Activated CD4-positive, alpha-beta memory T cell treated with anti-CD3 and anti-CD28 coated beads for 36 hours (primary cell): ENCODE measurements at regions not wholly inside any gene's neighbourhood (a gene's known extent, or its start where the extent isn't known, plus 50 kb on each side); places are given as distances from the start of the nearest gene placed in this dataset.
"Not testable (repeated sequence)": the region's sequence is repeated elsewhere in the genome, so short reads cannot be mapped to it uniquely, and the experiment has no call there.

Experiments used
- CTCF ChIA-PET: fragments of 350-600 bp; sonication (Branson Sonifier 250); formaldehyde crosslinking; loops from one replicate; lab custom pipeline; 2021; ENCODE audit warnings: antibody characterized with exemption, inconsistent platforms; lab: Charles Lee
- POLR2A ChIA-PET: fragments of 350-600 bp; sonication (Branson Sonifier 250); formaldehyde crosslinking; loops from one replicate; lab custom pipeline; 2021; ENCODE audit warnings: antibody characterized with exemption; lab: Charles Lee
- DNase-seq: peaks from one replicate; pipeline ENCODE4 v3.0.0-alpha.2; 2020
- H3K27ac Mint-ChIP-seq: one replicate; pipeline ENCODE4 v1.8.0; 2021; ENCODE audit warnings: mixed read lengths
- H3K27me3 Mint-ChIP-seq: one replicate; pipeline ENCODE4 v1.8.0; 2021; ENCODE audit warnings: mixed read lengths
- H3K36me3 Mint-ChIP-seq: one replicate; pipeline ENCODE4 v1.8.0; 2021; ENCODE audit warnings: mixed read lengths
- H3K4me1 Mint-ChIP-seq: one replicate; pipeline ENCODE4 v1.8.0; 2021; ENCODE audit warnings: low read depth, mixed read lengths
- H3K4me3 Mint-ChIP-seq: one replicate; pipeline ENCODE4 v1.8.0; 2021; ENCODE audit warnings: mild to moderate bottlenecking, mixed read lengths
- H3K9me3 Mint-ChIP-seq: one replicate; pipeline ENCODE4 v1.8.0; 2021; ENCODE audit warnings: mixed read lengths
- intact Hi-C: fragments of 100-400 bp; cut with micrococcal nuclease; formaldehyde crosslinking; loops from one replicate; pipeline ENCODE4 v1.15.1; 2023

DNA sequence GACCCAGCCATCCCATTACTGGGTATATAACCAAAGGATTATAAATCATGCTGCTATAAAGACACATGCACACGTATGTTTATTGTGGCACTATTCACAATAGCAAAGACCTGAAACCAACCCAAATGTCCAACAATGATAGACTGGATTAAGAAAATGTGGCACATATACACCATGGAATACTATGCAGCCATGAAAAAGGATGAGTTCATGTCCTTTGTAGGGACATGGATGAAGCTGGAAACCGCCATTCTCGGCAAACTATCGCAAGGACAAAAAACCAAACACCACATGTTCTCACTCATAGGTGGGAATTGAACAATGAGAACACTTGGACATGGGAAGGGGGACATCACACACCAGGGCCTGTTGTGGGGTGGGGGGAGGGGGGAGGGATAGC, 255.3 kb upstream of the IRS2 start:
- CTCF ChIA-PET, H3K9me3 Mint-ChIP-seq, H3K4me1 Mint-ChIP-seq, DNase-seq, H3K27ac Mint-ChIP-seq, H3K36me3 Mint-ChIP-seq, H3K4me3 Mint-ChIP-seq, POLR2A ChIA-PET, intact Hi-C loops: not testable (repeated sequence)
- H3K27me3 Mint-ChIP-seq, result peaks cover 14% of the 10 kb centered on the region

DNA sequence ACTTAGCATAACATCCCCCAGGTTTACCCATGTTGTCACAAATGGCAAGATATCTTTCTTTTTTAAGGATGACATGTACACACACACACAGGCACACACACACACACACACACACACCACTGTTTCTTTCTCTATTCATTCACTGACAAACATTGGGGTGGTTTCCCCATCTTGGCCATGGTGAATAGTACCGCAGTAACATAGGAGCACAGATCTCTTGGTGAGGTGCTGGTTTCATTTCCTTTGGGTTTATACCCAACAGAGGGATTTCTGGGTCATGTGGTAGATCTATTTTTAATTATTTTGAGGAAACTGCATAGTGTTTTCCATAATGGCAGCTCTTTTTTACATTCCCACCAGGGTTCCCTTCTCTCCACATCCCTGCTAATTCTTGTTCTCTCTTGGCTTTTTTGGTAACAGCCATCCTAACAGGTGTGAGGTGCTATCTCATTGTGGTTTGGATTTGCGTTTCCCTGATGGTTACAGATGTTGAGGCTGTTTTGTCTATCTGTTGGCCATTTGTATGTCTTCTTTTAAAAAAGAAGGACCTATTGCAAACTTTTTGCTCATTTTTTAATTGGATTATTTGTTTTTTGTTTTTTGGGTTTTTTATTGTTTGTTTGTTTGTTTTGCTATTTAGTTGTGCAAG, 251.7 kb upstream of the IRS2 start:
- ChIA-PET POLR2A (no interaction called here), CTCF (no interaction called here)
- H3K9me3 Mint-ChIP-seq, result peaks cover 2% of the 10 kb centered on the region
- H3K4me1 Mint-ChIP-seq, result no peaks in the 10 kb centered on the region
- peaks cover 12% of the 10 kb centered on the region for H3K27me3 Mint-ChIP-seq
- DNase-seq, result no peak
- intact Hi-C loops, result no loop called here
- H3K27ac Mint-ChIP-seq, result no peak overlapping the region
- H3K4me3 Mint-ChIP-seq, result no peak overlapping the region
- H3K36me3 Mint-ChIP-seq, result no peaks in the 10 kb centered on the region

DNA sequence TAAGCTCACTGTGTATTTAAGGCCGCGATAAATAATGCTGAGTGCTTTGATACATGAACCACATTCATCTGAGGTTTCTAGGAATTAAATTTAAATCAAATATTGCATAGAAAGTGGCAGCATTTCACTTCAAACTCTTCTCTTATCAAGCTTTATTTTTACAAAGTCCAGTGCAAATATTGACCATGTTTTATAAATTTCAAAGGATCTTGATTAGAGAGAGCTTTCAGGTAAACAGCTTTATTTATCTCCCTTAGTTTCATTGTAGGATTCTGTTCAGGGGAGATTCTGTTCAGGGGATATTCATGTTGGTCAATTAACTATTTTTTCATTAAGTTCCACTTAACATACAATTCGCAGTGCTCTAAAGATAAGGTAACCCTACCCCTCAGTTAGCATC, 249.7 kb upstream of the IRS2 start:
- Mint-ChIP-seq H3K27ac (no peak overlapping the region), H3K27me3 (peaks cover 12% of the 10 kb centered on the region), H3K4me3 (no peak overlapping the region), H3K36me3 (no peaks in the 10 kb centered on the region), H3K9me3 (no peaks in the 10 kb centered on the region), H3K4me1 (no peaks in the 10 kb centered on the region)
- POLR2A ChIA-PET, result no interaction called here
- CTCF ChIA-PET, result interaction anchor here (0.6 kb wide), 1 partner anchor 1141 kb away, joined by 3 read pairs; no protein-coding TSS in a partner anchor
- intact Hi-C loops, result no loop called here
- DNase-seq, result no peak

DNA sequence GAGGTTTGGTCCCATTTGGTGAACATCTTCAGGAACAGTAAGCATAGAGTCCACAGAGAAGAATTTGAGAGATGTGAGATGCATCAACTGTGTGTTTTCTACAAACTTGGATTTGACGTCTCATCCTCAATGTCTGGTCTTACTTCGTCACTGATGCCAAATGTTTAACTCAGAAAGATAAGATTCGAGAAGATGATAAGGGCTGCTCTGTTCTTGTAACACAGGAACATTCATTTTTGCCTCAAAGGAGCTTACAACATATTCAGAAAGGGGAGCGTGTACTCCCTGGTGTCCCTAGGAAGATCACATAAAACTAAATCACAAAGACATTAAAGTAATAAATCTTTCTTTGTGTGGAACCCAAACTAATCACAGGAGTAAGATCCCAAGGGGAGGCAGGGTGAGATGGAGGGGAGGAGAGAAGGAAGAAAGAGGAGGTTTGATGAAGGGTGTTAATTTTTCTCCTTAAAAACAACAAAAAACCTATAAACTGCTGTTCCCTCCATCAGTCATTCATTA, 247.7 kb upstream of the IRS2 start:
- POLR2A ChIA-PET, result no interaction called here
- peaks cover 12% of the 10 kb centered on the region for H3K27me3 Mint-ChIP-seq

DNA sequence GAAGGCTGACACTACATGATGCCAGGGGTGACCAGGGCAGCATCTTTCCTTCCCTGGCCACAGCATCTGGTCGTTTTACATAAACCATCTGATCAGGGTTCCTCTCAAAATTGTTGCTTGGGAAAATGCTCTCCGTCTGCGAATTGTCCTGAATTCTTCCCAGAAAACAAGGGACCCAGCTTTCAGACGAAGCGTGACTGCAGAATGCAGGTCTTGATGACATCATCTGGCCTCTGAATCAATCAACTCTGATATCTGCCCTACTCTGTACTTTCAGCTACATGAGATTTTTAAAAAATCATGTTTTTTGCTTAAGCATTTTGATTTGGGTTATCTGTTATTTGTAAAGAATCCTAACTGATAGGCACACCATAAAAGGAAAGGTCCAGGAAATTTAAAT, 246.6 kb upstream of the IRS2 start:
- Mint-ChIP-seq H3K9me3 (no peaks in the 10 kb centered on the region), H3K27me3 (peaks cover 5% of the 10 kb centered on the region), H3K36me3 (no peaks in the 10 kb centered on the region), H3K4me3 (no peak overlapping the region), H3K4me1 (no peaks in the 10 kb centered on the region), H3K27ac (no peak overlapping the region)
- intact Hi-C loops, result no loop called here
- ChIA-PET CTCF (no interaction called here), POLR2A (no interaction called here)
- no peak for DNase-seq

More for the DNA sequence above, 247.7 kb upstream of the IRS2 start:
- H3K36me3 Mint-ChIP-seq, result no peaks in the 10 kb centered on the region
- H3K9me3 Mint-ChIP-seq, result no peaks in the 10 kb centered on the region
- no peaks in the 10 kb centered on the region for H3K4me1 Mint-ChIP-seq
- H3K4me3 Mint-ChIP-seq, result no peak overlapping the region
- CTCF ChIA-PET, result no interaction called here
- DNase-seq, result no peak
- intact Hi-C loops, result no loop called here
- no peak overlapping the region for H3K27ac Mint-ChIP-seq

DNA sequence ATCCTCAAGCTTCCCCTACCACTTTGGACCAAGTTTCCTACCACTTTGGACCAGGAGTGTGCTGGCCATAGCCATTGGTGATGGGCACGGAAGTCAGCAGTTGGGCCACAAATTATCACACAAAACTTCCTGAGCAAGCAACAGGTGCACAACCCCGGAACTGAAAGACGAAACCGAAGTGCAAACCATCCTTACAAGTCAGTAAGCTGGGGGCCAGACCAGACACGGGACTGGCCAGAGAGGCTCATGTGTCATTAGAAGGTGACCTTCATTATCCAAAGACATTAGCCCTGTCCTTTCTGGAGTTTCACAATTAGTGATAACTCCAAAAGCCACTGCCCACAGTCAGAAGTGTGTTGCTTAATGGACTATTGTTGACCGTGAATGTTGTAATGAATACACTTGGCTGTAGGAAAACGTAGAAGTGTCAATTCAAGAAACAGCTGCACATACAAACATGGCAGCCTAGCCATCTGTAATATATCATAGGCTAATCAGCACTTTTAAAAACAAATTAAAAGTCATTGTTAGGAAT, 244.1 kb upstream of the IRS2 start:
- Mint-ChIP-seq H3K27ac (no peak overlapping the region), H3K4me3 (no peak overlapping the region), H3K36me3 (no peaks in the 10 kb centered on the region), H3K4me1 (no peaks in the 10 kb centered on the region), H3K9me3 (no peaks in the 10 kb centered on the region), H3K27me3 (no peaks in the 10 kb centered on the region)
- ChIA-PET POLR2A (no interaction called here), CTCF (no interaction called here)
- intact Hi-C loops, result no loop called here
- DNase-seq, result no peak

DNA sequence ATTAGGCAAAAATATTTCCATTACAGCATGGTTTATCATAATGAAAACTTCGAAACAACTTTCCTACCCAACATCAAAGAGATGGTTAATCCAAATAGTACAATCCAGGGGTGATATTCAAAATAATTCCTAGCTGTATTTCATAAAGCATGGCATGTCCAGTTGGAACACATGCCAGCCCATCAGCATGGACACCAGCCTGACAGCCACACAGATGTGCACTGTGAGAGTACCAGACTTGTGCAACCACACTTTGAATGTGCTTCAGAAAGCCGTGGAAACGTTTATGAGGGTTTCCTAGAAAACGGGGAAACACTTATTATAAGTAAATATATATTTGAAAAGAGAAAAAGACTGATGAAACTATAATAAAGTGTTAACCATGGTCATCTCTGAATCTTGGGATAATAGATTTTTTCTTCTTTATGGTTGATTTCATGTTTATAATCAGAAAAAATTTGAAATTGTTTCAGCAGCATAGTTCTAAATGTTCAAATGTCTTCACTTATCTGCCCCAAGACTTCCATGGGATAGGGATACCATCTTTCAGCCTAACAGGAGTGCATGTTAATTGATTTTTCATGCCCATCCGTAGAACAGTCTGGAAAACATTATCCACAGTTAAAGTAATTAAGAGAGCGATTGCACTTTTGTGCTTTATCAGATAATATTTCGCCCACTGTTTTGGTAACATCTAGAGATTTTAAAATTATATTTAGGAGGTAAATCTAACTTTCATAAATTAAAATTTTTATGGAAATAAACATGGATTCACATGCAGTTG, 242.6 kb upstream of the IRS2 start:
- H3K36me3 Mint-ChIP-seq, result no peaks in the 10 kb centered on the region
- H3K4me3 Mint-ChIP-seq, result no peak overlapping the region
- intact Hi-C loops, result no loop called here
- ChIA-PET POLR2A (no interaction called here), CTCF (no interaction called here)
- DNase-seq, result no peak
- H3K27me3 Mint-ChIP-seq, result no peaks in the 10 kb centered on the region
- no peaks in the 10 kb centered on the region for H3K4me1 Mint-ChIP-seq
- no peaks in the 10 kb centered on the region for H3K9me3 Mint-ChIP-seq
- H3K27ac Mint-ChIP-seq, result no peak overlapping the region

DNA sequence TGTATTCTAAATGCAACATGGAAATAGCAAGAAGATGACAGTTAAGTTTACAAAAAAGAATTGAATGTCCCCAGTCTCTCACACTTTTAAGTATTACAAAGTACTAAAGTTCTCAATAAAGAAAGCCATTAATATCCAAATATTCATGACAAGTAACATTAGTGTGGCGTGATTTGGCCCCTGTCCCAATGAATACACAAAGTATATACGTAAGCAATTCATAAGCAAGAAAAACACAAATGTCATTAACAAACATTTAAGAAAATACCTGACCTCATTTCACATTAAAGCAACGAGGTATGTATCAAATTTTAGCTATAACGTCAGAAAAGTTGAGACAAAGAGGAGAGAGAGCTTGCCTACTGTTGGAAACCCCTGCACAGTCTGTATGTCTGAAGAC, 241.9 kb upstream of the IRS2 start:
- H3K4me1 Mint-ChIP-seq, result no peaks in the 10 kb centered on the region
- no peaks in the 10 kb centered on the region for H3K9me3 Mint-ChIP-seq
- no peak for DNase-seq
- ChIA-PET CTCF (no interaction called here), POLR2A (no interaction called here)
- H3K4me3 Mint-ChIP-seq, result no peak overlapping the region
- H3K27me3 Mint-ChIP-seq, result no peaks in the 10 kb centered on the region
- H3K36me3 Mint-ChIP-seq, result no peaks in the 10 kb centered on the region
- intact Hi-C loops, result no loop called here
- no peak overlapping the region for H3K27ac Mint-ChIP-seq

DNA sequence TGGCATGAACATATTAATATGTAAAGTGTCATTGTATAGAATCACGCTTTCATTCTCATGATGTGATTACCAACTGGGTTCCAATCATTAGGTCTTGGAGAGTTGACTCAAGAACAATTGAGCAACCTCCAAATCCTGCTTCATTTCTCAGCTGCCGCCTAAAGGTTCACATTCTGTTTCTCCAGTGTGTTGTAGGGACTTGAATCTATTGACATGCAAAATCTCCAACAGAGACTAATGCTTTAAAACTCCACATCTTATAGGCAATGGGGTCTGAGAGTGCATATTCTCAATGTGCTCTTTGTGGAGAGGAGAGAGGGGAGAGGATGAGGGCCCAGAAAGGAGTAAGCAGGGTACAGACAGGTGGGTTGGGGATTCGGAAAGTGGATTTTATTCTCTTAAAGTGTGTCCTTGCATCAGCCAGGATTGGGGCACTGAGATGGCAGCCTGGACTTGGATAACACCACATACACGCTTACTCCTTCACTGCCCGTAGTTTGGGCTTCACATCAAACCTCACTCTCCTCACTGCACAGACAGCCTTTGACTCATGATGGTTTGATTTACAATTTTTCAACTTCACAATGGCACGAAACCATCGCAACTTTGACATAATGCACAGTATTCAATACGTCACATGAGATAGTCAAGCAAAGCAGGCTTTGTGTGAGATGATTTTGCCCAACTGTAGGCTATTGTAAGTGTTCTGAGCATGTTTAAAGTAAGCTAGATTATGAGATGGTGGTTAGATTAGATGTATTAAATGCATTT, 241.3 kb upstream of the IRS2 start:
- intact Hi-C loops, result no loop called here
- POLR2A ChIA-PET, result no interaction called here
- H3K9me3 Mint-ChIP-seq, result no peaks in the 10 kb centered on the region
- no peaks in the 10 kb centered on the region for H3K4me1 Mint-ChIP-seq
- H3K36me3 Mint-ChIP-seq, result no peaks in the 10 kb centered on the region
- no peaks in the 10 kb centered on the region for H3K27me3 Mint-ChIP-seq
- no peak for DNase-seq
- CTCF ChIA-PET, result no interaction called here
- H3K27ac Mint-ChIP-seq, result no peak overlapping the region
- no peak overlapping the region for H3K4me3 Mint-ChIP-seq

DNA sequence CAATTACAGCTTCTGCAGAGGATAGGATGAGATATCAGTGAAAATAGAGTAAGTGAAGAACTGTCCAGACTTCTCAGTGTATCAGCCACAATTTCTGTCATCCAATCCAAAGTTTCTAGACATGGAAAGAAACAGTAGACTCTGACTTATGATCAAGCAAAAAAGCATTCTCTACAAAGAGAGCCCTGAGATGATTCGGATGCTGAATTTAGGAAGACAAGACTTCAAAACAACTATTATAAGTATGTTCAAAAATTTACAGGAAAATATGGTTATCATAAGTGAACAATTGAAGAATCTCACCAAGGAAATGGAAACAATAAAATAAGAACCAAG, 238.2 kb upstream of the IRS2 start:
- Mint-ChIP-seq H3K9me3 (no peaks in the 10 kb centered on the region), H3K4me3 (no peak overlapping the region), H3K27ac (no peak overlapping the region), H3K4me1 (no peaks in the 10 kb centered on the region), H3K27me3 (peaks cover 2% of the 10 kb centered on the region), H3K36me3 (no peaks in the 10 kb centered on the region)
- CTCF ChIA-PET, result no interaction called here
- no peak for DNase-seq
- intact Hi-C loops, result no loop called here
- POLR2A ChIA-PET, result no interaction called here

DNA sequence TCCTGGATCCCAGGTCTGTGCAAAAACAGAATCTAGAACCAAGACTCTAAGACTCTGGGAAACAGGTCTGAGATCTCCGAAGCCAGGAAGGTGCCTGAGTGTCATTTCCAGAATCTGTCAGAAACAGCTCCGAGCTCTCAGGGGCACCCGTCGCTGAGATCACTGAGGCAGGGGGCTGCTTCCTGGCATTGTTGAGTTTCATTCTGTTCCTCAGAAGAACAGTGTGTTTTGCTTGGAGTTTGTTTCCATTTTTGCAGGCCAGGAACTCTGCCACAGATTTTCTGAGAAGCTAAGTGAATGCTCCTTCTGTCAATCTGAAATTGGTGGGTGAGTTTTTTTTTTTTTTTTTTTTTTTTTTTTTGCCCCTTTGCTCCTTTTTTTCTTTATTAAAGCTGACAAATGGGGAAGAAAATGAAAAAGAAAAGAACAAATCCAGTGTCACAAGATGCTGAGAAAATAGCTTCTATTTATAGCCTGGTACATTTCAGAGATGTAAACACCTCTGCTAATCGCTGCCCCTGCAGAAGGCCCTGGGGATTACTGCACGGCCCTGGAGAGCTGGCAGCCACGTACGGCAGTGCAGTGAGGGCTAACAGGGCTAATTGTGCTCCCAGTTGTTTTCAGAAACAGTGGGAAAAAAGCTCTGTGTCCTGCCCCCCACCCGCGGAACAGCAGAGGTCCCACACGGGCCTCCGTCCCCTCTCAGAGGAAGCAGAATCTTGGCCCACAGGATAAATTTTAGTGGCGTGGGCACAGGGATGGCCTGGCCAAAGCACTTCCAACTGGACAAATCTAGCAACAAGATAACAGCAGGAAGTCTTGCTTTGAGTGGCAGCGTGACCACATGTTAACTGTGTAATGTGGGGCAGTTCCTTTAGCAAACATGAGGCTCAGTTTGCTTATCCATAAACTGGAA, 237.6 kb upstream of the IRS2 start:
- Mint-ChIP-seq H3K4me3 (no peak overlapping the region), H3K4me1 (no peaks in the 10 kb centered on the region), H3K9me3 (no peaks in the 10 kb centered on the region), H3K27me3 (peaks cover 4% of the 10 kb centered on the region), H3K36me3 (no peaks in the 10 kb centered on the region), H3K27ac (no peak overlapping the region)
- POLR2A ChIA-PET, result no interaction called here
- CTCF ChIA-PET, result interaction anchor here (0.7 kb wide), 1 partner anchor 31 kb away, joined by 3 read pairs; no protein-coding TSS in a partner anchor
- intact Hi-C loops, result no loop called here
- DNase-seq, result no peak
